IMR-90 (cell line): ENCODE measurements at regions not wholly inside any gene's neighbourhood (a gene's known extent, or its start where the extent isn't known, plus 50 kb on each side); places are given as distances from the start of the nearest gene placed in this dataset.

Source experiments
- CEBPB ChIP-seq: IDR thresholded peaks from 2 replicates; pipeline ENCODE4 v1.6.1; 2012; ENCODE audit warnings: low read depth, low read length, improper control_type of control experiment
- CHD1 ChIP-seq: IDR thresholded peaks from 2 replicates; pipeline ENCODE4 v1.6.1; 2012; ENCODE audit warnings: low read depth, low read length, improper control_type of control experiment
- CTCF ChIP-seq: conservative IDR thresholded peaks from 2 replicates; pipeline ENCODE4 v1.5.1; 2012; ENCODE audit warnings: mild to moderate bottlenecking, low read depth, low read length, improper control_type of control experiment
- MXI1 ChIP-seq: IDR thresholded peaks from 2 replicates; pipeline ENCODE4 v1.6.1; 2012; ENCODE audit warnings: low read depth, mild to moderate bottlenecking, low read length, moderate library complexity, borderline replicate concordance
- POLR2A ChIP-seq: IDR thresholded peaks from 2 replicates; pipeline ENCODE4 v1.6.1; 2012; ENCODE audit warnings: mild to moderate bottlenecking, low read depth, low read length
- SMC3 ChIP-seq: fragments of 150-350 bp; IDR thresholded peaks from 2 replicates; pipeline ENCODE4 v1.6.1; 2016; ENCODE audit warnings: low read depth, mild to moderate bottlenecking, antibody characterized with exemption, low read length, moderate library complexity

- TF ChIP-seq CTCF: no peak
- no peak for TF ChIP-seq CEBPB
- TF ChIP-seq POLR2A: no peak
- no peak for TF ChIP-seq SMC3
- no peak for TF ChIP-seq MXI1
- TF ChIP-seq CHD1: no peak
These were observed 791.1 kb upstream of the ALCAM start for GRCh38 chr3:104575634-104576033.
